Lower leg skin (tissue), 4 donors: ENCODE measurements at regions not wholly inside any gene's neighbourhood (a gene's known extent, or its start where the extent isn't known, plus 50 kb on each side); places are given as distances from the start of the nearest gene placed in this dataset.

Experiments
- DNase-seq, 2 donors: peaks; one replicate each; pipeline ENCODE4 v3.0.0-alpha.2; 2019; ENCODE audit warnings: low spot score in 2 of 2
- H3K4me3 ChIP-seq: fragments of 200-600 bp; sonication (generic); 2 replicates; pipeline ENCODE4 v1.5.1; 2017; ENCODE audit warnings: mild to moderate bottlenecking, low read depth; ENCODE audit not compliant: poor library complexity, severe bottlenecking
- CTCF ChIP-seq, 3 donors: fragments of 450-650 bp; IDR thresholded peaks; one replicate each; pipeline ENCODE4 v1.5.1; 2016; ENCODE audit warnings: antibody characterized with exemption in 3 of 3, mild to moderate bottlenecking in 3 of 3, moderate library complexity in 2 of 3
- POLR2A ChIP-seq, 2 donors: fragments of 450-650 bp; IDR thresholded peaks; one replicate each; pipeline ENCODE4 v1.6.1; 2016 to 2017; ENCODE audit warnings: antibody characterized with exemption in 2 of 2, mild to moderate bottlenecking in 1 of 2, moderate library complexity in 1 of 2
- WGBS, 2 donors: methylation state at CpG; one replicate each; pipeline ENCODE4 v1.1.5; 2018; 5-methylcytosine and 5-hydroxymethylcytosine counted together
- intact Hi-C: fragments of 100-400 bp; cut with DNase I; formaldehyde crosslinking; loops from one replicate; pipeline ENCODE4 v1.15.0; 2023; ENCODE audit warnings: low total_unique reads

- TF ChIP-seq POLR2A (IDR thresholded peaks at IDR 0.05) (no peak), CTCF (IDR thresholded peaks at IDR 0.05) (no peak)
- no peak for DNase-seq
- WGBS, 2 donors = 82 to 93% methylated on average over 1 of the region's 1 CpG
- intact Hi-C loops = no loop called here
- no peak overlapping the region for H3K4me3 ChIP-seq
Measured at GRCh38 chr6:81856872-81857271, 104.4 kb upstream of the TENT5A start.

DNA sequence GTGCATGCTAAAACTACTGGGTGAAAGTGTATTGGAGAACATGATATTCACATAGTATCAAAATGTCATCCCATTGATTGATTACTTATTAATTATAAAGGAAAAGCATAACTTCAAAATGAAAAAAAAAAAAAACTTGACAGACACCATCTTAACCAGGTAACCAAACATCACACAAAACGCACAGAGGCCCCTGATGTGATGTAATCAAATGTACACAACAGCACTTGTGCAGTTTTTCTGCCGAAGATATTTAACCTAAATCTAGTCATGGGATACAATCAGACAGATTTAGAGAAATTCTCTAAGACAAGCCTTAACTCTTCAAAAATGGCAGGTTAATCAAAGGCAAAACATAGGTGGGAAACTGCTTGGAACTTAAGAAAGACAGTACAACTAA lies 102.0 kb upstream of the TENT5A start:
- TF ChIP-seq POLR2A (IDR thresholded peaks at IDR 0.05) (no peak), CTCF (IDR thresholded peaks at IDR 0.05) (no peak)
- whole genome bisulfite sequencing, 2 donors = 87 to 96% methylated on average over 2 of the region's 2 CpGs
- no peak overlapping the region for H3K4me3 ChIP-seq
- intact Hi-C loops = no loop called here
- no peak for DNase-seq

- 92 to 94% methylated on average over 2 of the region's 2 CpGs for WGBS, 2 donors
- no peak overlapping the region for H3K4me3 ChIP-seq
- no peak for DNase-seq
- no peak for TF ChIP-seq POLR2A (IDR thresholded peaks at IDR 0.05)
- no peak for TF ChIP-seq CTCF (IDR thresholded peaks at IDR 0.05)
- intact Hi-C loops = no loop called here
Measured at GRCh38 chr6:81853975-81854374, 101.5 kb upstream of the TENT5A start.

- intact Hi-C loops = no loop called here
- no peak overlapping the region for H3K4me3 ChIP-seq
- 73 to 79% methylated on average over 4 of the region's 4 CpGs for WGBS, 2 donors
- no peak for TF ChIP-seq POLR2A (IDR thresholded peaks at IDR 0.05)
- TF ChIP-seq CTCF (IDR thresholded peaks at IDR 0.05) = no peak
- no peak for DNase-seq
Measured at GRCh38 chr6:81849248-81849647, 96.8 kb upstream of the TENT5A start.

GRCh38 chr6:81847866-81848265 lies 95.4 kb upstream of the TENT5A start:
- TF ChIP-seq POLR2A (IDR thresholded peaks at IDR 0.05) = no peak
- no peak for TF ChIP-seq CTCF (IDR thresholded peaks at IDR 0.05)
- intact Hi-C loops = no loop called here
- DNase-seq = no peak
- WGBS, 2 donors = 89% methylated on average over 3 of the region's 3 CpGs
- H3K4me3 ChIP-seq = no peak overlapping the region

DNA sequence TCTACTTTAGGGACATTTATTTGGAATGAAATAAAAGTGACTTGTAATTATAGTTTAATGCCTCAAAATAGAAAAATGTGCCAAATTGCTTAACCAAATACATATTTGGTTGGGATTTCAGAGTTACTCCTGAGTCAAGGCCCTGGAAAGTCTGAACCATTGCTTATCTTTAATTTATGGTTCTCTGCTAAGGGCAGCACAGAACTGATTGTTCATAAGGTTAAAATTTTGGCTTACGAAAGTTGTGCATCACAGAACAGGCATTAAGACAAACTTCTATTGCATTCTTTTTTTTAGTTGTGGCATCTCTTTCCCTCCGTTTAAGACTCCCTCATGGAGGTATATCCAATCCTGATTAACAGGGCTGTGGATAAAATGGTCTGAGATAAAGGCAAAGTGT lies 92.2 kb upstream of the TENT5A start:
- intact Hi-C loops = no loop called here
- DNase-seq = no peak
- 76 to 77% methylated on average over 2 of the region's 2 CpGs for WGBS, 2 donors
- TF ChIP-seq CTCF (IDR thresholded peaks at IDR 0.05) = no peak
- TF ChIP-seq POLR2A (IDR thresholded peaks at IDR 0.05) = no peak
- H3K4me3 ChIP-seq = no peak overlapping the region
